ENCODE measurements at regions not wholly inside any gene's neighbourhood (a gene's known extent, or its start where the extent isn't known, plus 50 kb on each side); places are given as distances from the start of the nearest gene placed in this dataset.

GRCh38 chr15:77812664-77813063 lies 180.0 kb upstream of the LINGO1 start:
- Histone ChIP-seq H3K9me3 (no peaks in the 10 kb centered on the region), H3K4me1 (no peaks in the 10 kb centered on the region), H3K27ac (no peak overlapping the region), H3K36me3 (no peaks in the 10 kb centered on the region), H3K27me3 (replicated peaks in 1 of 7) (peaks cover 0 to 35% (median 8%) of the 10 kb centered on the region in 7 donors), H3K4me3 (no peak overlapping the region)
- intact Hi-C loops (cut with DNase I; ENCODE audit: low total_unique reads) = no loop called here
- no peak for TF ChIP-seq POLR2A (IDR thresholded peaks at IDR 0.05)
- TF ChIP-seq POLR2AphosphoS5 (IDR thresholded peaks at IDR 0.05) = no peak
- TF ChIP-seq CTCF (IDR thresholded peaks at IDR 0.05 in 8 of 11, conservative IDR thresholded peaks at IDR 0.05 in 3 of 11) = no peak
- DNase-seq = no peak
- WGBS, 5 donors = 77 to 88% (median 81%) methylated on average over 8 to 10 of the region's 10 CpGs

GRCh38 chr15:77811270-77811669 lies 178.6 kb upstream of the LINGO1 start:
- H3K27me3 ChIP-seq (replicated peaks in 1 of 7) = peaks cover 0 to 21% (median 0%) of the 10 kb centered on the region in 7 donors
- 58 to 79% (median 65%) methylated on average over 5 of the region's 5 CpGs for WGBS, 5 donors

GRCh38 chr15:77810130-77810571 lies 177.4 kb upstream of the LINGO1 start:
- H3K36me3 ChIP-seq = no peaks in the 10 kb centered on the region
- no peak overlapping the region for H3K27ac ChIP-seq
- TF ChIP-seq POLR2AphosphoS5 (IDR thresholded peaks at IDR 0.05) (no peak), POLR2A (IDR thresholded peaks at IDR 0.05) (no peak), CTCF (IDR thresholded peaks at IDR 0.05 in 8 of 11, conservative IDR thresholded peaks at IDR 0.05 in 3 of 11) (no peak)
- peaks cover 0 to 16% (median 0%) of the 10 kb centered on the region in 7 donors for H3K27me3 ChIP-seq (replicated peaks in 1 of 7)
- intact Hi-C loops (cut with DNase I; ENCODE audit: low total_unique reads) = no loop called here
- DNase-seq = no peak
- no peaks in the 10 kb centered on the region for H3K9me3 ChIP-seq
- H3K4me3 ChIP-seq = no peak overlapping the region
- 68 to 84% (median 70%) methylated on average over 5 to 6 of the region's 6 CpGs for WGBS, 5 donors
- H3K4me1 ChIP-seq = no peaks in the 10 kb centered on the region

More at GRCh38 chr15:77811270-77811669, 178.6 kb upstream of the LINGO1 start:
- intact Hi-C loops (cut with DNase I; ENCODE audit: low total_unique reads) = no loop called here
- DNase-seq = no peak
- Histone ChIP-seq H3K9me3 (no peaks in the 10 kb centered on the region), H3K4me1 (no peaks in the 10 kb centered on the region), H3K27ac (no peak overlapping the region), H3K4me3 (no peak overlapping the region), H3K36me3 (no peaks in the 10 kb centered on the region)
- TF ChIP-seq POLR2A (IDR thresholded peaks at IDR 0.05) (no peak), CTCF (IDR thresholded peaks at IDR 0.05 in 8 of 11, conservative IDR thresholded peaks at IDR 0.05 in 3 of 11) (no peak)

GRCh38 chr15:77808581-77809177 lies 176.0 kb upstream of the LINGO1 start:
- 83 to 96% (median 92%) methylated on average over 8 of the region's 8 CpGs for WGBS, 5 donors
- intact Hi-C loops (cut with DNase I; ENCODE audit: low total_unique reads) = no loop called here
- H3K27ac ChIP-seq = no peak overlapping the region

More at GRCh38 chr15:77808581-77809177, 176.0 kb upstream of the LINGO1 start:
- H3K9me3 ChIP-seq = no peaks in the 10 kb centered on the region
- peaks cover 0 to 6% (median 0%) of the 10 kb centered on the region in 7 donors for H3K27me3 ChIP-seq (replicated peaks in 1 of 7)
- no peaks in the 10 kb centered on the region for H3K4me1 ChIP-seq
- no peak for TF ChIP-seq POLR2AphosphoS5 (IDR thresholded peaks at IDR 0.05)
- no peak for TF ChIP-seq CTCF (IDR thresholded peaks at IDR 0.05 in 8 of 11, conservative IDR thresholded peaks at IDR 0.05 in 3 of 11)
- TF ChIP-seq POLR2A (IDR thresholded peaks at IDR 0.05) = no peak
- no peak overlapping the region for H3K4me3 ChIP-seq
- no peaks in the 10 kb centered on the region for H3K36me3 ChIP-seq
- no peak for DNase-seq
